SHP77 (cell line): ENCODE measurements at regions not wholly inside any gene's neighbourhood (a gene's known extent, or its start where the extent isn't known, plus 50 kb on each side); places are given as distances from the start of the nearest gene placed in this dataset.
"Not testable (repeated sequence)": the region's sequence is repeated elsewhere in the genome, so short reads cannot be mapped to it uniquely, and the experiment has no call there.

ENCODE experiments used
- DNase-seq, 2 experiments: peaks; one replicate each; lab custom pipeline; 2025; lab: John Stamatoyannopoulos, UW

DNA sequence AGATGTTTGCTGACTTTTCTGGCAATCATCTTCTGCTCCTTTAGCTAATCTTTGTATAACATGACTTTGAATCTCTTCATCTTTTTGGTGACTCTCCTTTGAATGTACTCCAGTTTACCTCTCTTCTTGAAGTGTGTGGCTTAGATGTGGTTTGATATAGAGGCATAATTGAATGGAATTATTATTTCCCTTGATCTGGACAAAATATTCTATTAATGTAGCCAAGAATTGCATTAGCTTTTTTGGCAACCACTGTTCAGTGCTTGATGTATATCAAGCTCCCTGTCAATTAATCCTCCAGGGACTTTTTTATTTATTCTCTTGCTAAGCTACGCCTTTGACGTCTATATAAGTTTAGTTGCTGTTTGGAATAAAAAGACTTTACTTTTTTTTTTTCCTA is 490.8 kb downstream of the PCDH20 start:
- no peak for DNase-seq

GRCh38 chr13:60922576-60923231 is 492.9 kb downstream of the PCDH20 start:
- DNase-seq: no peak

DNA sequence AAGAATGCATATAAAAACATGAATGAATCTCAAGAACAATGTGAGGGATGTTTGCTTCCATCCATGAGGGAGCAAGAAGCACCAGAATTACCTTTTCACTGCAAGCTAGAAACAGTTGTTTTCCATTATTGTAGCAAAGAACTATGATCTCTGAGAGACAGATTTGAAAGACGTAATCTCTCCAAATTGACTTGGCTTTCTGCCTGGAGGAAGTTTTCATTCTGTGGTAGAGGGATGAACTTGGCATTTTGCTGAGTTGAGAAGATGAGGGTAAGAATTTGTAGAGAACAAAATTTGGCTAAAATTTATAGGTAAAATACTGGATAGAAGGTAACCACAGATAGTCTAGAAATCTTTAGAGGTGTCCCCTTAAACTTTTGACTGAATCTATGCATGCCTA is 496.8 kb downstream of the TDRD3 start:
- DNase-seq: no peak

- DNase-seq: no peak
Measured at GRCh38 chr13:60887711-60888110, 490.7 kb downstream of the TDRD3 start.

DNA sequence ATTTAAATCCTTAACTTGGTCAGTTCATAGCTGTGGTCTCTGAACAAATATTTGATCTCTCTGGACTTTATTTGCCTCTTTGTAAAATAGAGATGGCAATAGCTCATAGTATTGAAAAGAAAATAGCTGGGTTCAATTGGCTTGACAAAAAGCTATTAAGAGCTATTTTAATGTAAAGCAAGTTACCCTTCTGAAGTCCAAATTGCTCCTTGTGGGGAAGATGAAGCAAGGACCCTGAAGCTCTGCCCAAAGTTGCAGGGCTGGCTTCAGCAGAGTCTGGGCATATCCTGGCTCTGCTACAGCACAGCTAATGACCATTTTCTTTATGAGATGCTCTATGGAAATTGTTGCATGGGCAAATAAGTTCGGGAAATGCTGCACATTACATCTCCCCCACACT is 484.5 kb downstream of the TDRD3 start:
- no peak for DNase-seq

- no peak for DNase-seq
Measured at GRCh38 chr13:60873116-60873515, 476.1 kb downstream of the TDRD3 start.

DNA sequence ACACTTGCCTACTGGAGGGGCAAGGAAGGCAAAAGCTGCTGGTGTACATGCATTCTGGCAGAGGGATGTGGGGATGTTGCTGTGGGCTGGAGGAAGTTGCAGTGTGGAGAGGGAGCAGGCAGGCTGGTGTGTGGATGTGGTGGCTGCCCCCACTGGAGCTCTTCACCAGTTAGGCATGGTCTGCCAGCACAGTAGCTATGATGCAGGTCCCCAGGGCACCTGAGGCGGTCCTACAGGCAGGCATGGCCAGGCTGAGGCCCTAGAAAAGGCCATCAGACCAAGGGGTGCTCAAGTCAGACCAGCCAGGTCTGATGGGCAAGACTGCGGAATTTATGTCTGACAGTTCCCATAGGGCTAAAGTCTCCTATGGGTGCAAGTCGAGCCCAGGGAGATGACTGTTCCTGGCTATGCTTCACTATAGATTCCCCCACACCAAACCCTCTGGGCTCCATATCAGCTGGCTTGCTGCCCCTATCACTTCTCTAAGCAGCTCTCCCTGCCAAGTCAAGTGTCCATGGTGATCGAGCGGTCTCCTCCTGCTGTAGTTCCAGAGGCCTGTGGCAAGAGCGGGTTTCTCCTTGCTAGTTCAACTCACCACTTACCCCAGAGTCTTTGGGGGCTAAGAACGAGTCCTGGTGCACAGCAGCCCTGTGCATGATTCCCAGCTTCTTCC is 473.1 kb downstream of the TDRD3 start:
- DNase-seq: no peak

GRCh38 chr13:60869225-60869624 is 472.2 kb downstream of the TDRD3 start:
- no peak for DNase-seq

DNA sequence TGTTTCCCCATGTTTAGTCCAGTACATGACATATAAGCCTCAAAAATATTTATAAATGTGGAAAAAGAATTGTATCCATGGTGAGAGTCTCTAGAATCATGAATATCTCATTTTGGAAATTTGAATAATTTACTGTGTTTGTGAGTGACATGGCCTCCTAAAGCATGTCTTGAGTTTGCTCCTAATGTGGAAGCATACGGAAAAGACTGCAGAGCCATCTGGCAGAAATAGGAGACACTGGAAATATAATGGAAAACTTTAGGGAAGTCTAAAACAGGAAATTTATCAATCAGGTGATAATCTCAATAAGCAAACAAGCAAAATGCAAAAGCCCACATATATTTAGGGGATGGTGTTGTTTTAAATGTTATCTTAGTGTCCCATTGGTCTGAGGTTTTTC is 465.0 kb downstream of the TDRD3 start:
- DNase-seq: no peak

DNA sequence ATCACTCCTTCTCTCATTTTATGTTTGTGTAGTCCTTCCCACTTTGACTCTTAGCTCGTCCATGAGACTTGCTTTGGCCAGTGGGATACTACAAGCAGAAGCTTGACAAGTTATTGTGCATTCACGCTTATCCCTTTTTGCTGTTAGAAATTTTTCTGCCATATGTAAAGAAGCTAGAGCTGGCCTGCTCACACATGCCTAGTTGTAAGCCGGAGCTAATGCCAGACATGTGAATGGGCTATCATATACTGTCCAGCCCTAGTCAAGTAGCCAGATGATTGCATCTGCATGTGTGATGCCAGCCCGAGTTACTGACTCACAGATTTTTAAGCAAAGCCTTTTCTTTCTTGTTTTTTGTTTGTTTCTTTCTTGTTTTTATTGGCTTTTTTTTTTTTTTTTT is 460.7 kb downstream of the TDRD3 start:
- DNase-seq: no peak

DNA sequence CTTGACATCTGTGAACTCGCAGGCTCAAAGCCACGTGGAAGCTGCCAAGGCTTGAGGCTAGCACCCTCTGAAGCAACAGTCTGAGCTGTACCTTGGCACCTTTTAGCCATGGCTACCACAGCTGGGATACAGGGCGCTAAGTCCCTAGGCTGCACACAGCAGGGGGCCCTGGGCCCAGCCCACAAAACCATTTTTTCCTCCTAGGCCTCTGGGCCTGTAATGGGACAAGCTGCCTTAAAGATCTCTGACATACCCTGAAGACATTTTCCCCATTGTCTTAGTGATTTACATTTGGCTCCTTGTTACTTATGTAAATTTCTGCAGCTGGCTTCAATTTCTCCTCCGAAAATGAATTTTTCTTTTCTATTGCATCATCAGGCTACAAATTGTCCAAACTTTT is 455.9 kb downstream of the TDRD3 start:
- no peak for DNase-seq

DNA sequence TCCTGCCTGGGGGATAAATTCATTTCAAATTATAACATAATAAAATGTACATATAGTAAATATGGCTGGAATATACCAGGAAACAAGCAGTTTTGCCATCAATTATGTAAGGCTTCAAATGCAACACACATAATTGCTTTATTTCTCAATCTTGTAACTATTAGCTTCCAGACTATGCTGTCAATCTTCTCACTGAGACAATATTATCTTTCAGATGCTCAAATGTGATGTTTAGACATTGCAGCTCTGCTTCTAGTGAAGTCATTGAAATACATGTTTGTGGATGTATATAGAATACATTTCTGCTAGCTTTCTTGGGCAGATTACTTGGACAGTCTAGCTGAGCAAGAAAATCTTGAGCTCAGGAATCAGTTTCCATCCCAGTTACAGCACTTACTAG is 454.4 kb downstream of the TDRD3 start:
- DNase-seq: no peak

DNA sequence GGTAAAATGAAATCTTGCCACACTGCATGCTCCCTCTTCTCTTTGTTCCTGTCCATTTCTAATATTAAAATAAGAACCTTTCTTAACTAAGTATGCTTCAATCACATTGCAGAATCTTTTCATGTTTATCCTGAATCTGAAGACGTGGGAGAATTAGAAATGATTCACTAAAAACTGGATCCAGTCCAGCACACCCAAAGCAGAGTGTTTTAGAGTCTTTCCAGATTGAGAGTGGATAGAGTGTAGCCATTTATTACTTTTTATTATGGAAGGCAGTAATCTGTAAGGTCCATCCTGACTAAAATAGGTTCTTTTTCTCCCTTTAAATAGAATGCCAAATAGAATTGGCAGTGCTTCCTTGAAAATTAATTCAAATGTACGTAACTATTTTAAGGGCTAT is 453.5 kb downstream of the TDRD3 start:
- no peak for DNase-seq

GRCh38 chr13:60838581-60838980 is 441.6 kb downstream of the TDRD3 start:
- no peak for DNase-seq

DNA sequence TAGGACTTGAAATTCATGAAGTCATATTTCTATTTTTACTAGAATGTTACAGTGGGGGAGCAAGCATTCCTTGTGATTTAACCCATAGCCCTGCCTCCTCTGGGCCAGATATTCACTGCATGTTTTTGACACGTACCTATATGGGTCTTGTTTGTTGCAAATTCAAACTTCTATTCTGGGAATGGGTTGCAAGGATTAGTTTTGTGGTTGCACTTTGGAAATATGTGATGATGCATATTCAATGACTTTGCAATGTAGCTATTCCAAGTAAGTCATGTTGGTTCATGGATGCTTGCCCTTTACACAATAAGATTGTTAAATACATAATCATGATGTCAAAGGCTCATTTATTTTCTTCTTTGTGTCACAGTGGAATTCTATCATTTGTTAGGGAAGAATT is 440.8 kb downstream of the TDRD3 start:
- DNase-seq: no peak

DNA sequence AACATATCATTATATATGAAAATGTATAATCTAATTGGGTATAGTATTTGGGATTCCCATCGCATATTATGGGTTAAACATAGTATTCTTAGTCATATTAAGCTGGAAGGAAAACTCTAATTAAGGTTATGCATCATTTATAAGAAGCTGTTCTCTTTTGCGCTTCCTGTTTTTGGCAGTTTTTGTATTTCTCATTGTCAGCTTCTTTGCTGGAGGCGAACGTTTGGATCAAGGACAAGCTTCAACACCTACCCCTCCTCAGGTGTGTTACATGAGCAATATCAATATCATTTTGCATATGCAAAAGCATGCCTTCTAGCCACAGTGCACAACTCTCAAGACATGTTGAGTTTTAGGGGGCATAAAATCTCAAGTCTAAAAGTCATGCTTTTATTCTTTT is 439.8 kb downstream of the TDRD3 start:
- no peak for DNase-seq

DNA sequence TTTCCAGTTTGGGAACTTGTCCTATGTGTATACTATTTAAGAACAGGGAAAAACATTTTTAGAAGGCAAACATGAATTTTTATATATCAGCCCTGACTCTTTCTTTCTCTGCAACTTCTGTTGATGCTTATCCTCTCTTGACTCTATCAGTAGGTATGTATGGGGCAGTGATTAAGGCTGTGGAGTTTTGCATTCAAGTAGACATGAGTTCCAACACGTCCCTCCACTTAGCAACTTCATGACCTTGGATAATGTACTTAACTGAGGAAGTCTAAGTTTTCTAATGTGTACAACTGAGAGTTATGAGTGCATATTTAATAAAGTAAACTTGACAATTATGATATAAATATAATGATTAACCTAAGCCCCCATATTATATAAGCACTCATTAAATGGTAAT is 414.6 kb downstream of the TDRD3 start:
- no peak for DNase-seq

DNA sequence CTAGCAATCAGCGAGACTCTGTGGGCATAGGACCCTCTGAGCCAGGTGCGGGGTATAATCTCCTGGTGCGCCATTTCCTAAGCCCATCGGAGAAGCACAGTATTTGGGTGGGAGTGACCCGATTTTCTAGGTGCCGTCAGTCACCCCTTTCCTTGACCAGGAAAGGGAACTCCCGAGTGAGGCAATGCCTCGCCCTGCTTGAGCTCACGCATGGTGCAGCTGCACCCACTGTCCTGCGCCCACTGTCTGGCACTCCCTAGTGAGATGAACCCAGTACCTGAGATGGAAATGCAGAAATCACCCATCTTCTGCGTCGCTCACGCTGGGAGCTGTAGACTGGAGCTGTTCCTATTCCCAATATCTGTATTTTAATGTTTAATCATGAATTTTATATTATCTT is 408.6 kb downstream of the TDRD3 start:
- not testable (repeated sequence) for DNase-seq

DNA sequence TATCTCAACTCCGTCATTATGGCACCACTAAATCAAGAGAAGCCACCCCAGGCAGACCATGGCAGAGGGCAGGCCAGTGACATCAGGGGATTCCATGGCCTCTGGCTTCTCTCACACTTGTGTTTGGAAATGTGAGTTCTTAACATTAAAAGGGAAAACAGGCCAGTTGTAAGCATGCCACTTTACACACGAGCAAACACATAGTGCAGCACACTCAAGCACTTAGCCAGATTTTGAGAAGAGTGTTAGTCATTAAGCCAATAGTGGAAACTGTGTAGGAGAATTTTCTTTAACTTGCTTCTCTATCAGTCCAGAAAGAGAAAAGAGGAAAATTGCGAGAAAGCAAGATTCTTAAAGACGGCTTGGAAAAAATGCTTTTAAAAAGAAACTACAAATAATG is 401.5 kb downstream of the TDRD3 start:
- no peak for DNase-seq

DNA sequence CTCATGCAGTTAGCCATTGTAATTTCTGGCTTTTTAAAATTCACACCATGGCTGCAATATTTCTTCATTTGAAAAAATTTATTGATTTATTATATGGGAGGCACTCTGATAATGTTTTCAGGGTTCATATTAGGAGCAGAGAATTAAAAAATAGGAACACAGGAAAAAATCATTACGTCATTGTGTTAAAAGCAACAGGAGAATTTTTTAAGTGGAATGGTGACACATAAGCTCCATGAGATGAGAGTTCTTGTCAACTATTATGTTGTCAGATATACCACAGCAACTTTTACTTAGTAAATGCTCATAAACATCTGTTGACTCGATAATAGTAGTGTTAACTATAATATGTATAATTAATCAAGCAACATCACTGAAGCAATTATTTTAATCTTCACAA is 400.1 kb downstream of the TDRD3 start:
- no peak for DNase-seq

- no peak for DNase-seq
Measured at GRCh38 chr13:60794751-60795150, 397.7 kb downstream of the TDRD3 start.

DNA sequence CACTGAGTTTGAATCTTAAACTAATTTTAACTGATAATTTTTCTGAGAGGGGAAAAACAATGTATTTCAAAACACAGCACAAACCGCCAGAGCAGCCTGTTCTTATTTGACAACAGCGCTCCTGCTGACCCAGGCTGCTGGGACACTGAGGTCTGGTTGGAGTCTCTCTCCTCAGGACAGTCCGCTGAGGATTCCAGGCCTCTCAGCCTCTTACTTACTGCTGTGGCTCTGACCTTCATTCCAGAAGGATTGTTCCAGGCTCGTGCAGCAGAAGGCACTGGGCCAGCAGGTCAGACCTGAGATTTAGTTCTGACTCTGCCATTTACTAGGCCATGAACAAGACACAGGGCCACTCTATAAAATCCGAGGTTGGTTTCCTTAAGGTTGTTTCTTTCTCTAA is 393.6 kb downstream of the TDRD3 start:
- no peak for DNase-seq

GRCh38 chr13:60788156-60788829 is 391.3 kb downstream of the TDRD3 start:
- no peak for DNase-seq

GRCh38 chr13:60787083-60787482 is 390.1 kb downstream of the TDRD3 start:
- no peak for DNase-seq
